ENCODE measurements at regions not wholly inside any gene's neighbourhood (a gene's known extent, or its start where the extent isn't known, plus 50 kb on each side); places are given as distances from the start of the nearest gene placed in this dataset.

- in situ Hi-C loops (cut with HindIII; ENCODE audit: low sequenced_read_pairs) = no loop called here
- H3K4me3 ChIP-seq (ENCODE audit: low read depth, low read length) = no peak overlapping the region
- DNase-seq (ENCODE audit: low read depth) = no peak
- TF ChIP-seq CTCF (IDR thresholded peaks at IDR 0.05; ENCODE audit: low read depth, low read length, missing control alignments) = no peak
Measured at GRCh38 chr10:78295242-78295641, 261.6 kb downstream of the RPS24 start.

GRCh38 chr10:78296785-78297184 lies 263.1 kb downstream of the RPS24 start:
- DNase-seq (ENCODE audit: low read depth) = no peak
- TF ChIP-seq CTCF (IDR thresholded peaks at IDR 0.05; ENCODE audit: low read depth, low read length, missing control alignments) = no peak
- H3K4me3 ChIP-seq (ENCODE audit: low read depth, low read length) = no peak overlapping the region
- in situ Hi-C loops (cut with HindIII; ENCODE audit: low sequenced_read_pairs) = no loop called here

- no peak overlapping the region for H3K4me3 ChIP-seq (ENCODE audit: low read depth, low read length)
- in situ Hi-C loops (cut with HindIII; ENCODE audit: low sequenced_read_pairs) = no loop called here
- TF ChIP-seq CTCF (IDR thresholded peaks at IDR 0.05; ENCODE audit: low read depth, low read length, missing control alignments) = no peak
- DNase-seq (ENCODE audit: low read depth) = no peak
Measured at GRCh38 chr10:78297997-78298396, 264.3 kb downstream of the RPS24 start.

GRCh38 chr10:78298835-78299234 lies 265.2 kb downstream of the RPS24 start:
- no peak overlapping the region for H3K4me3 ChIP-seq (ENCODE audit: low read depth, low read length)
- no peak for TF ChIP-seq CTCF (IDR thresholded peaks at IDR 0.05; ENCODE audit: low read depth, low read length, missing control alignments)
- no peak for DNase-seq (ENCODE audit: low read depth)
- in situ Hi-C loops (cut with HindIII; ENCODE audit: low sequenced_read_pairs) = no loop called here

GRCh38 chr10:78299851-78300468 lies 266.3 kb downstream of the RPS24 start:
- in situ Hi-C loops (cut with HindIII; ENCODE audit: low sequenced_read_pairs) = no loop called here
- H3K4me3 ChIP-seq (ENCODE audit: low read depth, low read length) = no peak overlapping the region
- TF ChIP-seq CTCF (IDR thresholded peaks at IDR 0.05; ENCODE audit: low read depth, low read length, missing control alignments) = no peak
- DNase-seq (ENCODE audit: low read depth) = no peak

GRCh38 chr10:78300526-78300925 lies 266.9 kb downstream of the RPS24 start:
- TF ChIP-seq CTCF (IDR thresholded peaks at IDR 0.05; ENCODE audit: low read depth, low read length, missing control alignments) = no peak
- DNase-seq (ENCODE audit: low read depth) = no peak
- no peak overlapping the region for H3K4me3 ChIP-seq (ENCODE audit: low read depth, low read length)
- in situ Hi-C loops (cut with HindIII; ENCODE audit: low sequenced_read_pairs) = no loop called here
